GM23338 (cell line): ENCODE measurements at regions not wholly inside any gene's neighbourhood (a gene's known extent, or its start where the extent isn't known, plus 50 kb on each side); places are given as distances from the start of the nearest gene placed in this dataset.

Experiments used
- NANOG ChIP-seq: IDR thresholded peaks from 2 replicates; pipeline ENCODE4 v1.6.1; 2016; ENCODE audit warnings: antibody characterized with exemption, borderline replicate concordance
- TF ChIP-seq, protein P1 (sequence below), 2 experiments: fragments of 200-600 bp in 1 of 2; sonication (generic) in 1 of 2; conservative IDR thresholded peaks; 2 replicates each; pipeline versions ENCODE4 v1.5.1 to v1.6.1; 2016 to 2017; ENCODE audit warnings: antibody characterized with exemption in 2 of 2, low read depth in 2 of 2, mild to moderate bottlenecking in 2 of 2, moderate library complexity in 1 of 2

DNA sequence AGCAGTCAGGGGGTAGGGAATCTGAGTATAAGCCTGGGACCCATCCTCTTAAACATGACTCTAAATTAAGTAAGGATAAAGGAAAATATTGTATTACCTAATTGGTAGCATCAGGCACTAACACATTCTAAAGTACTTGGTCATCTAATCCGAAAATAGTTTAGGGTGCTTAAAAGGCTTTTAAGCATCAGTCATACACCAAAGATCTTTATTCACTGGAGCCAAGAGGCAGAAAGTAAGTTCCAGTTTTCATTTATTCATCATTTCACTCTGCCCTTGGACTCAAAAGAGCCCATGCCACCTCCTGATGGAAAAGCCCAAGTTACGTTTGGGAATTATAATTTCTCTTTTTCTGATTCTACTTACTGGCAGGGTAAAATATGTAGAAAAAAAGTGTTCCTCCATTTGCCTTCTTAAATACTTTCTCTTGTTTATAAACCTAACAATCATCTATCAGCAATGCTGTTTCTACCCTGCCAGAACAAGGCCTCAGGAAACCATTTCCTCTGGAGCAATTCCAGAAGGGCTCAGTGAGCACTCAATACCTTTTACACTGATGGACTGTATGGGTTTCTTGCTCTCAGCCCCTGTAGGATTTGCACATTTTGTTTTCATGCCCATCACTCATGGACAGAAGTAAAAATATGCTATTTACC lies 120.1 kb upstream of the SLC5A12 start:
- TF ChIP-seq NANOG, result no peak
- TF ChIP-seq, protein P1, sequence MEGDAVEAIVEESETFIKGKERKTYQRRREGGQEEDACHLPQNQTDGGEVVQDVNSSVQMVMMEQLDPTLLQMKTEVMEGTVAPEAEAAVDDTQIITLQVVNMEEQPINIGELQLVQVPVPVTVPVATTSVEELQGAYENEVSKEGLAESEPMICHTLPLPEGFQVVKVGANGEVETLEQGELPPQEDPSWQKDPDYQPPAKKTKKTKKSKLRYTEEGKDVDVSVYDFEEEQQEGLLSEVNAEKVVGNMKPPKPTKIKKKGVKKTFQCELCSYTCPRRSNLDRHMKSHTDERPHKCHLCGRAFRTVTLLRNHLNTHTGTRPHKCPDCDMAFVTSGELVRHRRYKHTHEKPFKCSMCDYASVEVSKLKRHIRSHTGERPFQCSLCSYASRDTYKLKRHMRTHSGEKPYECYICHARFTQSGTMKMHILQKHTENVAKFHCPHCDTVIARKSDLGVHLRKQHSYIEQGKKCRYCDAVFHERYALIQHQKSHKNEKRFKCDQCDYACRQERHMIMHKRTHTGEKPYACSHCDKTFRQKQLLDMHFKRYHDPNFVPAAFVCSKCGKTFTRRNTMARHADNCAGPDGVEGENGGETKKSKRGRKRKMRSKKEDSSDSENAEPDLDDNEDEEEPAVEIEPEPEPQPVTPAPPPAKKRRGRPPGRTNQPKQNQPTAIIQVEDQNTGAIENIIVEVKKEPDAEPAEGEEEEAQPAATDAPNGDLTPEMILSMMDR (conservative IDR thresholded peaks at IDR 0.05; ENCODE audit: low read depth in 2 of 2), result no peak
